Keratinocyte (primary cell): ENCODE measurements at regions not wholly inside any gene's neighbourhood (a gene's known extent, or its start where the extent isn't known, plus 50 kb on each side); places are given as distances from the start of the nearest gene placed in this dataset.

ENCODE experiments used
- DNase-seq: peaks from one replicate; pipeline ENCODE4 v3.0.0-alpha.2; 2011; ENCODE audit warnings: low read depth, missing footprints, low spot score
- FAIRE-seq: peaks from 2 replicates; lab custom pipeline; 2011; peaks lifted over from hg19 to GRCh38; lab: Jason Lieb, UNC
- H2AFZ ChIP-seq: 2 replicates; pipeline ENCODE4 v1.6.0; 2012; ENCODE audit warnings: low read length, control low read depth, inconsistent platforms; ENCODE audit not compliant: control insufficient read depth
- H3K27ac ChIP-seq: 2 replicates; pipeline ENCODE4 v1.5.1; 2011; ENCODE audit warnings: low read length; ENCODE audit not compliant: control insufficient read depth, insufficient read depth
- H3K27me3 ChIP-seq: 3 replicates; pipeline ENCODE4 v1.6.0; 2011; ENCODE audit warnings: low read length; ENCODE audit not compliant: control insufficient read depth, insufficient read depth; ENCODE audit errors: extremely low read depth
- H3K36me3 ChIP-seq, 2 experiments: 2 replicates in 1 of 2; 3 replicates in 1 of 2; pipeline ENCODE4 v1.5.1; 2011; ENCODE audit warnings: low read length in 2 of 2, mild to moderate bottlenecking in 1 of 2; ENCODE audit not compliant: control insufficient read depth in 2 of 2, insufficient read depth in 2 of 2; ENCODE audit errors: extremely low read depth in 1 of 2
- H3K4me1 ChIP-seq: 3 replicates; pipeline ENCODE4 v1.5.1; 2011; ENCODE audit warnings: low read length; ENCODE audit not compliant: control insufficient read depth, insufficient read depth; ENCODE audit errors: extremely low read depth
- H3K4me2 ChIP-seq: 3 replicates; pipeline ENCODE4 v1.6.0; 2011; ENCODE audit warnings: low read depth, low read length; ENCODE audit not compliant: control insufficient read depth, insufficient read depth; ENCODE audit errors: extremely low read depth
- H3K4me3 ChIP-seq, 3 experiments: fragments of 200-600 bp in 1 of 3; sonication (generic) in 1 of 3; 2 replicates in 2 of 3; 3 replicates in 1 of 3; pipeline ENCODE4 v1.5.1; 2011 to 2016; ENCODE audit warnings: low read length in 3 of 3, mild to moderate bottlenecking in 3 of 3, control low read depth in 2 of 3, inconsistent platforms in 1 of 3, low read depth in 1 of 3, mixed read lengths in 1 of 3, mixed run types in 1 of 3, moderate library complexity in 1 of 3; ENCODE audit not compliant: control insufficient read depth in 2 of 3, insufficient read depth in 2 of 3; ENCODE audit errors: extremely low read depth in 1 of 3
- H3K79me2 ChIP-seq: 2 replicates; pipeline ENCODE4 v1.6.0; 2012; ENCODE audit warnings: low read length; ENCODE audit not compliant: control insufficient read depth, insufficient read depth
- H3K9ac ChIP-seq: 3 replicates; pipeline ENCODE4 v1.6.0; 2011; ENCODE audit warnings: low read length; ENCODE audit not compliant: control insufficient read depth, insufficient read depth; ENCODE audit errors: extremely low read depth
- H3K9me1 ChIP-seq: 3 replicates; pipeline ENCODE4 v1.6.0; 2011; ENCODE audit warnings: low read length; ENCODE audit not compliant: control insufficient read depth, insufficient read depth; ENCODE audit errors: extremely low read depth
- H3K9me3 ChIP-seq: 2 replicates; pipeline ENCODE4 v1.5.1; 2012; ENCODE audit warnings: low read depth, low read length; ENCODE audit not compliant: control insufficient read depth
- H4K20me1 ChIP-seq: 3 replicates; pipeline ENCODE4 v1.6.0; 2011; ENCODE audit warnings: low read length; ENCODE audit not compliant: control insufficient read depth, insufficient read depth; ENCODE audit errors: extremely low read depth
- CTCF ChIP-seq, 3 experiments: IDR thresholded peaks in 1 of 3; conservative IDR thresholded peaks in 1 of 3; optimal IDR thresholded peaks in 1 of 3; 2 replicates in 2 of 3; 3 replicates in 1 of 3; pipeline versions ENCODE3 to v1.5.1; 2011; ENCODE audit warnings: low read length in 3 of 3, mild to moderate bottlenecking in 3 of 3, moderate library complexity in 2 of 3, control low read depth in 1 of 3, inconsistent platforms in 1 of 3; ENCODE audit not compliant: insufficient read depth in 2 of 3; ENCODE audit errors: extremely low read depth in 1 of 3
- EZH2 ChIP-seq: IDR thresholded peaks from one replicate; pipeline ENCODE4 v1.6.1; 2012; ENCODE audit warnings: inconsistent platforms, mild to moderate bottlenecking, low read length, moderate library complexity
- dilution Hi-C: fragments of 300-500 bp; cut with MboI; formaldehyde crosslinking; loops from one replicate; pipeline ENCODE4 v1.7.0; 2020; ENCODE audit warnings: low sequenced_read_pairs; ENCODE audit not compliant: extremely low pct_ligation_motif_present

GRCh38 chr16:9480503-9480902, 389.1 kb downstream of the HAPSTR1 start:
- DNase-seq, result no peak
- H3K9me3 ChIP-seq, result peaks cover 2% of the 10 kb centered on the region
- no peak overlapping the region for H3K9ac ChIP-seq
- dilution Hi-C loops, result no loop called here
- no peaks in the 10 kb centered on the region for H3K79me2 ChIP-seq
- no peak overlapping the region for H3K4me2 ChIP-seq
- no peaks in the 10 kb centered on the region for H4K20me1 ChIP-seq
- no peak overlapping the region for H3K4me3 ChIP-seq
- no peak overlapping the region for H3K27ac ChIP-seq
- no peaks in the 10 kb centered on the region for H3K27me3 ChIP-seq
- no peaks in the 10 kb centered on the region for H3K4me1 ChIP-seq
- no peaks in the 10 kb centered on the region for H3K9me1 ChIP-seq
- no peak overlapping the region for H2AFZ ChIP-seq
- TF ChIP-seq CTCF (optimal IDR thresholded peaks at IDR 0.05 in 1 of 3, IDR thresholded peaks at IDR 0.05 in 1 of 3, conservative IDR thresholded peaks at IDR 0.05 in 1 of 3; ENCODE audit: extremely low read depth in 1 of 3, insufficient read depth in 2 of 3, low read length in 3 of 3) (no peak), EZH2 (no peak)
- no peaks in the 10 kb centered on the region for H3K36me3 ChIP-seq
- no peak for FAIRE-seq

- no peaks in the 10 kb centered on the region for H3K79me2 ChIP-seq
- H3K9me3 ChIP-seq, result peaks cover 2% of the 10 kb centered on the region
- no peak overlapping the region for H2AFZ ChIP-seq
- H3K9ac ChIP-seq, result no peak overlapping the region
- no peaks in the 10 kb centered on the region for H3K27me3 ChIP-seq
- no peak overlapping the region for H3K4me2 ChIP-seq
- dilution Hi-C loops, result no loop called here
- no peak for DNase-seq
- H3K27ac ChIP-seq, result no peak overlapping the region
- TF ChIP-seq EZH2 (no peak), CTCF (optimal IDR thresholded peaks at IDR 0.05 in 1 of 3, IDR thresholded peaks at IDR 0.05 in 1 of 3, conservative IDR thresholded peaks at IDR 0.05 in 1 of 3; ENCODE audit: extremely low read depth in 1 of 3, insufficient read depth in 2 of 3, low read length in 3 of 3) (no peak)
- H4K20me1 ChIP-seq, result no peaks in the 10 kb centered on the region
- H3K9me1 ChIP-seq, result no peaks in the 10 kb centered on the region
- FAIRE-seq, result no peak
- no peaks in the 10 kb centered on the region for H3K4me1 ChIP-seq
- no peaks in the 10 kb centered on the region for H3K36me3 ChIP-seq
- H3K4me3 ChIP-seq, result no peak overlapping the region
These were observed 390.6 kb downstream of the HAPSTR1 start for GRCh38 chr16:9481747-9482730.
